Activated CD8-positive, alpha-beta T cell treated with anti-CD3 and anti-CD28 coated beads for 36 hours (primary cell): ENCODE measurements at regions not wholly inside any gene's neighbourhood (a gene's known extent, or its start where the extent isn't known, plus 50 kb on each side); places are given as distances from the start of the nearest gene placed in this dataset.

Experiments used
- ATAC-seq: fragments of 200-7000 bp; cut with Tn5 transposase; one replicate; pipeline ENCODE4 v1.10.0; 2021; ENCODE audit warnings: mild to moderate bottlenecking, moderate library complexity
- CTCF ChIA-PET: fragments of 350-600 bp; sonication (Branson Sonifier 250); formaldehyde crosslinking; loops from one replicate; lab custom pipeline; 2021; ENCODE audit warnings: antibody characterized with exemption; lab: Charles Lee
- POLR2A ChIA-PET: fragments of 350-600 bp; sonication (Branson Sonifier 250); formaldehyde crosslinking; loops from one replicate; lab custom pipeline; 2021; ENCODE audit warnings: antibody characterized with exemption; lab: Charles Lee
- DNase-seq: peaks from one replicate; pipeline ENCODE4 v3.0.0-alpha.2; 2020
- H3K27ac Mint-ChIP-seq: one replicate; pipeline ENCODE4 v1.8.0; 2021; ENCODE audit warnings: mild to moderate bottlenecking, mixed read lengths
- H3K27me3 Mint-ChIP-seq: one replicate; pipeline ENCODE4 v1.8.0; 2021; ENCODE audit warnings: mixed read lengths
- H3K36me3 Mint-ChIP-seq: one replicate; pipeline ENCODE4 v1.8.0; 2021; ENCODE audit warnings: low read depth, mixed read lengths
- H3K4me1 Mint-ChIP-seq: one replicate; pipeline ENCODE4 v1.8.0; 2021; ENCODE audit warnings: low read depth, mixed read lengths
- H3K4me3 Mint-ChIP-seq: one replicate; pipeline ENCODE4 v1.8.0; 2021; ENCODE audit warnings: mild to moderate bottlenecking, moderate library complexity, mixed read lengths
- H3K9me3 Mint-ChIP-seq: one replicate; pipeline ENCODE4 v1.8.0; 2021; ENCODE audit warnings: mixed read lengths
- intact Hi-C: fragments of 100-400 bp; cut with micrococcal nuclease; formaldehyde crosslinking; loops from one replicate; pipeline ENCODE4 v1.10.0; 2022
- TF ChIP-seq, protein P1 (sequence below): fragments of 200-600 bp; IDR thresholded peaks from one replicate; pipeline ENCODE4 v1.8.0; 2022; ENCODE audit warnings: antibody characterized with exemption, mild to moderate bottlenecking

DNA sequence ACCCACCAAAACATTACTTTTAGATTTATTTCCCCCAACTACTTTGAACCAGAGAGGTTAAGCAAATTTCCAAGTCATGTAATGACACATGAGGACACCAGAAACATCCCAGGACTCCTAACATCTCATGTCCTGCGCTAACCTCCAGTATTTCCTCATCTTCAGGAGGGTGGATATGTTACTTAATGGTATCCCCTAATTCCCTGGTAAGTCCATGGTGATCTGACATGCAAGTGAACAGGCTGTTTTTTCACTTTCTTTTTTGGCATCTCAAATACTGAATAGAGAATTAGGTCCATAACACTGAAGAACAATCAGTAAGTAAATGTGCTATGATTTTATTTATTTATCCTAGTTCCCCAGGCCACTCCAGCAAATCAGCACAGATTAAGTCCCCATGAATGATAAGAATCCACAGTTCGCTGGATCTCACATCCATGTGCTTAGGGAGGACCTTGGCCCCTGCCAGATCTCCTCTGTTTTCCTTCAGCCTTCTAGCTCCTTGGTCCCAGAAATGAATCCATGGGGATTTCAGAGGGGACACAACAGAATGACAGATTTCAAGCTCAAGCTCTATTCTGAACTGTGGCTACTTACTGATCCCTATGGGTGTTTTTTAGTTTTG lies 334.6 kb downstream of the CDC5L start:
- H3K36me3 Mint-ChIP-seq = no peaks in the 10 kb centered on the region
- ChIA-PET POLR2A (no interaction called here), CTCF (no interaction called here)
- ATAC-seq = no peak
- no peak overlapping the region for H3K4me3 Mint-ChIP-seq
- no peak for DNase-seq
- no peaks in the 10 kb centered on the region for H3K4me1 Mint-ChIP-seq
- H3K9me3 Mint-ChIP-seq = no peaks in the 10 kb centered on the region
- H3K27ac Mint-ChIP-seq = no peak overlapping the region
- TF ChIP-seq, protein P1, sequence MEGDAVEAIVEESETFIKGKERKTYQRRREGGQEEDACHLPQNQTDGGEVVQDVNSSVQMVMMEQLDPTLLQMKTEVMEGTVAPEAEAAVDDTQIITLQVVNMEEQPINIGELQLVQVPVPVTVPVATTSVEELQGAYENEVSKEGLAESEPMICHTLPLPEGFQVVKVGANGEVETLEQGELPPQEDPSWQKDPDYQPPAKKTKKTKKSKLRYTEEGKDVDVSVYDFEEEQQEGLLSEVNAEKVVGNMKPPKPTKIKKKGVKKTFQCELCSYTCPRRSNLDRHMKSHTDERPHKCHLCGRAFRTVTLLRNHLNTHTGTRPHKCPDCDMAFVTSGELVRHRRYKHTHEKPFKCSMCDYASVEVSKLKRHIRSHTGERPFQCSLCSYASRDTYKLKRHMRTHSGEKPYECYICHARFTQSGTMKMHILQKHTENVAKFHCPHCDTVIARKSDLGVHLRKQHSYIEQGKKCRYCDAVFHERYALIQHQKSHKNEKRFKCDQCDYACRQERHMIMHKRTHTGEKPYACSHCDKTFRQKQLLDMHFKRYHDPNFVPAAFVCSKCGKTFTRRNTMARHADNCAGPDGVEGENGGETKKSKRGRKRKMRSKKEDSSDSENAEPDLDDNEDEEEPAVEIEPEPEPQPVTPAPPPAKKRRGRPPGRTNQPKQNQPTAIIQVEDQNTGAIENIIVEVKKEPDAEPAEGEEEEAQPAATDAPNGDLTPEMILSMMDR = no peak
- intact Hi-C loops = no loop called here
- H3K27me3 Mint-ChIP-seq = no peaks in the 10 kb centered on the region

GRCh38 chr6:44722736-44723135 lies 335.2 kb downstream of the CDC5L start:
- Mint-ChIP-seq H3K36me3 (no peaks in the 10 kb centered on the region), H3K4me1 (no peaks in the 10 kb centered on the region), H3K27ac (no peak overlapping the region), H3K27me3 (no peaks in the 10 kb centered on the region), H3K4me3 (no peak overlapping the region), H3K9me3 (no peaks in the 10 kb centered on the region)
- intact Hi-C loops = no loop called here
- ChIA-PET POLR2A (no interaction called here), CTCF (no interaction called here)
- DNase-seq = no peak
- TF ChIP-seq, protein P1 = no peak
- no peak for ATAC-seq

DNA sequence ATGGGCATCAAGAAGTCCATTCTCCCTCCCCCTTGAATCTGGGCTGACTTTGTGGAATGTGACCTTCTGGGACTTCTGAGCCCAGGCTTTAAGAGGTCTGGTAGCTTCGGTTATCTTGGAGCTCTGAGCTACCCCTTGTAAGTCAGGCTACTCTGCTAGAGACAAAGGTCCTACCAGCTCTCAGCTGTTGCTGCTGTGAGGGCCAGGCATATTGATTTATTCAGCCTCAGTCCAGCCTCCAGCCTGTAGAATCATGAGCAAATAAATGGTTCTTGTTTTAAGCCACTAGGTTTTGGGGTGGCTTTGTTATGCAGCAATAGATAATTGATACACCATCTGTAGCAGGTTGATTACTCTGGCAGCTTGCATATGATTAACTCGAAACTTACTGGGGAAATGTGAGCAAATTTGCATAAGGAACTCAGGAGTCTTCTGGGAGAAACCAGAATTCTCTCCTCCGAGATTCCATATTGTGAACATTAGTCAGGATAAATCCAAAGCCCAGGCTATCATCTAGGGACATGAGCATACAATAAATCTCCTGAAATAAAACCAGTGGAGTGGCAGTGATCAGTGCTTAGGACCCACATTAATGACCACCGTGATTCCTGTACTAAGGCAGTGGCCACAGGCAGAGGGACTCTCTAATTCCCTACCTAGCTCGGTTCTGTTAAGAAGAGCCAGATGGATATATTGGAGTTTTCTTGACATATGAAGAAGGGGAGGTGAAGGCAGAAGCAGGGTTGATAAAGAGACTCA lies 336.1 kb downstream of the CDC5L start:
- H3K4me3 Mint-ChIP-seq = no peak overlapping the region
- DNase-seq (no peak), ATAC-seq (no peak)
- H3K27me3 Mint-ChIP-seq = no peaks in the 10 kb centered on the region
- H3K9me3 Mint-ChIP-seq = no peaks in the 10 kb centered on the region
- intact Hi-C loops = no loop called here
- no peaks in the 10 kb centered on the region for H3K4me1 Mint-ChIP-seq
- TF ChIP-seq, protein P1 = no peak
- no peak overlapping the region for H3K27ac Mint-ChIP-seq
- ChIA-PET POLR2A (no interaction called here), CTCF (interaction anchor here (0.5 kb wide), 1 partner anchor 21 kb away, joined by 3 read pairs; no protein-coding TSS in a partner anchor)
- H3K36me3 Mint-ChIP-seq = no peaks in the 10 kb centered on the region

DNA sequence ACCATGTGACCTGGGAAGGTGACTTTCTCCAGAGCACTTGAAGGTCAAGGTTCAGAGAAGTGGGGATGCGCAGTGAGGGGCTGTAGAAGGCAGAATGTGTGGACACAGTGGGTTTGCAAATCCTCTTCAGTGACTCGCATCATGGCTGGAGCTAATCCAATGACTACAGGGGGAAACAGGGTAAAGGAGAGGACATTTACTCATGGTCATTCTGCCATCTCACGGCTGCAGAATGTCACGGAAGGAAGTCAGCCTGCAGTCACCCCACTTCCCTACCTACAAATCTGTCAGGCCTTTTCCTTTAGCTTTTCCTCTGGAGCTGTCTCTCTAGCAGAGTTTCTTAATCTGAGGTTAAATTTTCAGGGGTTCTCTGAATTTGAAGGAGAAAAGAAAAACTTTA lies 337.6 kb downstream of the CDC5L start:
- POLR2A ChIA-PET = no interaction called here
- no peak overlapping the region for H3K4me3 Mint-ChIP-seq
- no peaks in the 10 kb centered on the region for H3K4me1 Mint-ChIP-seq
- no peaks in the 10 kb centered on the region for H3K36me3 Mint-ChIP-seq
- ATAC-seq (no peak), DNase-seq (no peak)
- intact Hi-C loops = no loop called here
- no peak overlapping the region for H3K27ac Mint-ChIP-seq
- CTCF ChIA-PET = no interaction called here
- no peaks in the 10 kb centered on the region for H3K9me3 Mint-ChIP-seq
- TF ChIP-seq, protein P1 = no peak
- H3K27me3 Mint-ChIP-seq = no peaks in the 10 kb centered on the region
